Embryonic facial prominence (tissue), 1 donor: ENCODE measurements at regions not wholly inside any gene's neighbourhood (a gene's known extent, or its start where the extent isn't known, plus 50 kb on each side); places are given as distances from the start of the nearest gene placed in this dataset.

Source experiments
- DNase-seq: peaks from one replicate; pipeline ENCODE4 v3.0.0-alpha.2; 2016; ENCODE audit errors: extremely low spot score

DNA sequence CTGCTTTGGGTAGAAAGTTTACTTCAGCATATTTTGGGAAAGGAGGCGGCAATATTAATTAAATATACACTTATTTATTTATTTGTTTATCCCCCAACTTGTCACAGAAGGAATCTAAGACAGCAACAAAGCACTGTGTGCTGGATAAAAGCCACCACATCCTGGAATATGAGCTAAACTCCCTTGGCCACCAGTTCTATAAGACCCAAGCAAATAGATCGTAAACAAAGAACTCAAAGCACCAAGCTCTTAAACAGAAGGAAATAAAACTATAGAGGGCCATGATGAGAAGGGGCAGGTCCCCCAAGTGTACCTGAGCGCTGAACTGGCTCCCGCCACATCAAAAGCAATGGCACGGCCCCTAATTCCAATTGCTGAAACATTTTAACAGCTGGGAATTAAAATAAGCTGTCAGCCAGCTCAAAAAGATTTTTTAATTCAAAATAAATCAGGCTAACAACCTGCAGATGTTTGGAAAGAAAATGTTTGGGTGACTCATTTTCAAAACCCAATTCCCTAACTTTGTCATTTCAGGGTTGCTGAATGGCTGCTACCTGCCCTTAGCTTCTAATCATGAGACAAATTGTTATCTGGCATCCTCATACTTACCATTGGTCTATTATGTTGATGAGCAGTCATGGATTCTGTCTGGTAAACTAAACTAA, 127.1 kb downstream of the SLC30A10 start:
- DNase-seq = no peak

DNA sequence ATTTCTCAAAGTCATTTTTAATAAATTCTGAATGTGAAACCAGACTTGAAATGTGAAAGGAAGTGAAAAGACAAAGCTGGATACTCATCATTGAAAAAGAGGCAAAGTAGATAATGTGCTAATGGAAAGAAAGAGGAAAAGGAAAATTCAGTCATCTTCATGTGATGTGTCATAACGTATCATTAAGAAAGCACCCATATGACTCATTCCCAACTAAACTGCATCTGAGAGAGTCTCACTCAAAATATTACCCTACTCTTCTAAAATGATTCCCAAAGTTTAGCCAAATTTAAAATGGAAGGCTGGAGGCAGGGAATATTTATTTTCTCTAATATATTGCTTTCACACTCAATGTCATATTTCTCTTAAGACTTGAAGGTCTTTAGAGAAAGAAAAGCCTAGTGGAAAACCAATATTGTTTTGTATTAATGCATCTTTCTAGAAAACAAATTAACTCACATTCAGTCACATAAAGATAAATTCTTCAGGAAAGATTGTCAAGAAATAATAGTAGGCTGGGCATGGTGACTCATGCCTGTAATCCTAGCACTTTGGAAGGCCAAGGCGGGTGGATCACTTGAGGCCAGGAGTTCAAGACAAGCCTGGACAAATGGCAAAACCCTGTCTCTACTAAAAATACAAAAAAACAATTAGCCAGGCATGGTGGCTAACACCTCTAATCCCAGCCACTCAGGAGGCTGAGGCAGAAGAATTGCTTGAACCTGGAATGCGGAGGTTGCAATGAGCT, 129.9 kb downstream of the SLC30A10 start:
- DNase-seq = no peak

DNA sequence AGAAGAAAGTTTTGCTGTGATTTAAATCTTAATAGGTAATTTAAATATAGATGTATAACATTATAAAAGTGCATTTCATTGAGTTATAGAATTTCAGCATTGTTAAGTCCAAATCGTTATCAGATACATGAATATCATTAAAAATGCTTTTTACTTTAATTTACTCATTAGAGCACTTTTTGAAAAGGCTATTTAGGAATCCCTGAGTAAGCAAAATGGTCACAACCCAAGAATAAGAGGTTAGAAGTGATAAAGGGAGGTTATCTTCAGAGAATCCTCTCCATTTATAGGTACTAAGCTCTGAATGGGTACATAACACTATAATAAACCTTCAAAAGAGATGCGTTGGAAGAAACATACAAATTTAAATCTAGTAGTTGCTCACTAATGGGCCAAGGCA, 130.7 kb downstream of the SLC30A10 start:
- no peak for DNase-seq

DNA sequence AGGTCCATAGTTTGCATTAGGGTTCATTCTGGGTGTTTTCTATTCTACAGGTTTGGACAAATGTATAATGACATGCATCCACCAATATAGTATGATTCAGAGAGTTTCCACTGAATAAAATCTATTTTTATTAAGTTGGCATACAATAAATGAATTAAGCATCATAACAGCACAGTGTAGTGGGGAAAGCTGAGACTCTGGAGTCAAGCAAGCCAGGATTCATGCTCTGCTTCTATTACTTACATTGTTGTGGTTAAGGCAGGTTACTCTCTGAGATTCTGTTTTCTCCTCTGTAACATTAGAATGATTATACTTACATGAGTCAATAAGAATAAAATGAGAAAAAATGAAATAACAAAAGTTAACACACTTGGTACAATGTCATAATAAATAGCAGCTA, 131.3 kb downstream of the SLC30A10 start:
- no peak for DNase-seq

DNA sequence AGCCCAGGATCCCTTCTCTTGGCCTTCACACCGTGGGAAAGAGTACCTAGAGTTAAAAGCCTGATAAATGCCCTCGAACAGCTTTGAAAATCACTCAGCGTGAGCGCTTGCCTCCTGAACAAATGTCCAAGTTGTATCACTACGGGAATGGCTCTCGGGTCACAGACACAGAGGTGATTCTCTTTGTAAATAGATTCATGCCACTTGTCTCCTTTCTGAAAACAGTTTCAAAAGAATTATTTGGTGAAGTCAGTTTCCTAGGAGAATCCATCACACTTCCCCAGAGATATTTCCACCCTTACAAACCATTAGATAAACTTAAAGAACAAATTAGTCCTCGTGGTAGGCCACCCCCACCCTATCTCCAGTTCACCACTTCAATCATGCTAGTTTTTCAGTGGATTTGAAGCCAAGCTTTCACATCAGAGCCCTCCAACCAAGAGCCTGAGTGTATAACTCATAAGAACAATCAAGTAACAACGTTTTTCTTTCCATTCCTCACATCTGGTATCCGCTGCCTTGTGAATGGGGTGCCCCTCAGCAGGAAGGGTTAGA, 132.9 kb downstream of the SLC30A10 start:
- no peak for DNase-seq

DNA sequence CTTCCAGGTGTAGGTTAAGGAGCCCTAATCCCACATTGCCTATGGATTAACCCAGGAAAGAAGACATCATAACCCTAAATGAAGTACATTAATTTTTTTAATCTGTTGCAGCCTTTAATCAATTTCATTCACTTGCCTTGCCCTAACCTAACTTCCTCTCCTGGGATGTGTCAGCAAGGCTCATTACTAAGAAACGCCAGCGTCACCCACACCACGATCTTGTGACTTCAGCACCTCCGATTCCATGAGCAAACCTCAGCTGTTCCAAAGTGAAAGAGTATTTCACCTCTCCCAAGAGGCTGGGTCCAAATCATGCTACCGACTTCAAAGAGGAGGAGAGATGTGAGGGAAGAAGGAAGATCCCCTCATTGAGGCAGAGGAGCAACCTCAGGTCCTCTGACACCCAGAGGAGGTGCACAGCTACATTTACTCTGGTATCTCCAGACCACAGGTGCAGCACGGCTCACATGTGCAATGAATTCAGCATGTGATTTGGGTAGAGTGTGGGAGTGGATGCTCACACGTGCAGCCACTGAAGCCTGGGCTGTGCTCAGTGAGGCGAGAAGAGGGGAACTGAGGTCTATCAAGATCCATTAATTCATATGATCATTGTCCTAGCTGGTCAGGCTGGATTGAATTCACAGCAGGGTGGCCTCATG, 134.1 kb downstream of the SLC30A10 start:
- no peak for DNase-seq

DNA sequence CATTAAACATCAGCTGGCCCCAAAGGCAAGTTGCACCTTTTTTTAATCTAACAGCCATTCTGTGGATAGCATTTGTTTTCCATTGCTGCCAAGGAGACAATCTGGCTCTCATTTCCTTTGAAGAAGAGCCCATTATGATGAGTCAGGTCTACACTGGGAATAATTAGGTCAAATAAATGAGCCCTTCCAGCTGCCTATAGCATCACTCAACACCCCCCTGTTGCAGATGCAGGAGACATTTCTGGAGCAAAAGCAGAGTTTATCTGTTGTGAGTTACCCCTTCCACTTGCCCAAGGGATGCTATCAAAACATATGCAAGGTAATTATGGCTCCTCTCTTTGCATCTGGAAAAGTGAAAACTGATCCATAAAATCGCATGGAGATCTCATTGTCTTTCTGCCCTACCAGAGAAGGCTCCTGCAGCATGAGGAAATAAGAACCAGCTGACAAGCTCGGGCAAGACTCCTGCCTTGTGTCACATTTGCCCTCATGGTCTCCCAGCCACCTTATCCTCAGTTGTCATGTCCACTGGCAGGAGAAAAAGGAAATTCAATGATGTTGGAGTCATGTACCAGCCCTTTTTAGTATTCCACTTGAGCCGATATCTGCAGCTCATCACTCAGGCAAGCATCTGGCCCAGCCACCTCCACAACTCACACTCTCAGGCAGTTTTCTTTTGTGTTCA, 135.9 kb downstream of the SLC30A10 start:
- DNase-seq = peak; percentile 41

DNA sequence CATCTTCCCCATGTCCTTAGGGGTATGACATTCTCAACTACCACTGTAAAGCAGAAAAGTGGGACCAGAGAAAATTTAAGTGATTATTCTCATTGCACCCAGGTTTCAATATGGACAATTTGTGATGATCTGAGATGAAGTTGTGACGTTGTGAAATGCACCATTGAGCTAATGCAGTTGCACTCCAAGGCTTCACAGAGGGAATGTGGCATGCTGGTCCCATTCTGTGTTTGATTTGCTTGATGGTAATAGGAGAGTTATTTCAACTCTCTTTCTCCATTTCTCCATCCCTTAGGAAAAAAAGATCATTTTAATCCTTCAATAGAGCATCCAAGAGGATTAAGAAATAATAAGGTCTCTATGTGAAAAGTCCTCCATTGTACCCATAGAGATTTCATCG, 136.6 kb downstream of the SLC30A10 start:
- DNase-seq = no peak

DNA sequence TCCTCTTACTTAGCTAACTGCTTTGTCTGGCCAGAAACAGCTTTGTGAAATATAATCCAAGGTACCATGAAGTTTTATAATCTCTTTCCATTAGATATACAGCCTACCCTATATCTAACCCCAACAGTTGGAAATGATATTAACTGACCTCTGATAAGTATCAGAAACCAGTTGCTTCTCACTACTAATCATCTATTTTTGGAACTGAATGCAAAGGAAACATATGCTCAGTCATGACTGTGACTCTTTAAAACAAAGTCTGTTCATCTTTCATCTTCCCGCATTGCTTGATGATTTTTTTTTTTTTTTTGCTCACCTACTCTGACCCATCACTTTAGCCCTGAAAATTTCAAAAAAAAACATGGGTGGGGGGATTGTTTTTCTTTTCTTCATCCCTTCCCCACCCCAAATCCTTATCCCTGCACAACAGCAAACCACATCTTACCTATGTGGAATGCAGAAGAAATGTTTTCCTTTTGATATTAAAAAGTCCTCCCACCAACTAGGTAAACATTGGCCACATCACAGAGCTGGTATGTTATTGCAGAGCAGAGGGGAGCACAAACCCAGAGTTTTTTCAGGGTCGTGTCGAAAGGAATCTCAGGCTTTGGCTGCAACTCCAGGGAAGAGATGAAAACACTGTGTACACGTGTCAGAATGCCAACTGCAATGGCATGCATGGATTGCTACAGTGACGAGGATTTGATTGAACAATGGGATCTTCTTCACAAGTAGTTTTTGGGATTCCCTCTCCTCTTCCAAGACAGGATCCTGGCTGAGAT, 137.3 kb downstream of the SLC30A10 start:
- no peak for DNase-seq

DNA sequence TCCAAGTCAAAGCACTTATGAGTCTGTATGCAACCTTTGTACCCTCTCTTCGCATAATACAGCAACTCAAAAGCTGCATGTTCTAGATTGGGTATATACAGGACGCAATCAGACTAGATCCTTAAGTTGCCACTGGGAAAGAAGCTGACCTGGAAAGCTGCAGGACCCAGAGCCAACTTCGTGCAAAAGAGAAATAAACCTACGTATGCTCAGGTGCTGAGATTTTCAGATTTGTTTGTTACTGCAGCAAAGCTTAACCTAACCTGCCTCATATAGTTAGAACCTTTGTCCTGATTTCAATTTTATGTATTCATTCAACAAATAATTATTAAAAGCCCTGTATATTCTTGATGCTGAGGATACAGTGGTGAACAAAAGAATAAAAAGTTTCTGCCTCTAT, 139.7 kb downstream of the SLC30A10 start:
- no peak for DNase-seq

DNA sequence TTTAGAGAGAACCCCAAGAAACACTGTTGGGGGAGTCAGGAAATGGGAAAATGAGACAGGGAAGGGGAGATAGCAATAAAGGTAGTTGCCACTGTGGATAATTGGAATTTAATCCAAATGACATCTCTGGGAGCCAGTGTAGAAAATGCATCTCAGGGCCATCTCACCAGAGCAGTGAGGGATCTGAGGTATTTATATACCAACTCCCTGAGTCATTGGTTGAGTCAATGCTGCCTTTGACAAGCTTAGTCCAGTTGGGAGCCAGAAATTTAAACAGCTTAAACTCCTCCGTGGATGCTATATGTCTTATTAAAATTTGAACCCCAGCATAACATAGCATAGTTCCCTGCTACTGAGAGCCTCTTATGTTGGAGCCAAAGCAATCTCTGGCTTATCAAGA, 140.3 kb downstream of the SLC30A10 start:
- no peak for DNase-seq

DNA sequence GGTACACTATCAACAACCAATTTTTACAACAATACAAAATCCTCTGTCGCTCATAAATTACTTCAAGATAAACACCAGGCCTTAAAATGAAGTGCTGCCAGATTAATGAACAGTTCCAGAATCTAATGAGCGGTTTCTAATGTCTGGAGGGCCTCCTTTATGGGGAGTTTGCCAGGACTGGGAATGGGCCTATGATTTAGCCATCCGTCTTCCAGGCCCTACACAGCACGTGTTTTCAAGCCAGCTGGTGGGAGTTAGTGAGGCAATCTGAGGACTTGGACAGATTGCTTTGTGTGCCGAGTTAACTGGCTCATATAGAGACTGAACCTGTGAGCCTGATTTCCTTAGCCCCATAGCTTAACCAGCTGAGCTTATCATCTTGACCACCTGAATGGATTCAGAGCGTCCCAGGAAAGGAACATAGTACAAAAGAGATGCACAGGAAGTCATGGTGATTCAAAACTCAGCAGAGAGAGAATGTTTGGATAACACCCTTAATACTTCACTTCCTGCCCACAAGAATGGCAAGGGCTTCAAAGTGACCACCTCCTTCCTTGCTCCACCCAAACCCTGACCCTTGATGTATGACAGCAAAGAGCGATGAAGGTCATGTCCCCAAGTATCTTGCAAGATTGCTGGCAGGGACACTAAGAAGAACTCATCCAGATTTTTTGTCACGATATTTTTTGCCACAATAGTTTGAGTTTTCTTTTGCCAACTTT, 143.5 kb downstream of the SLC30A10 start:
- no peak for DNase-seq

DNA sequence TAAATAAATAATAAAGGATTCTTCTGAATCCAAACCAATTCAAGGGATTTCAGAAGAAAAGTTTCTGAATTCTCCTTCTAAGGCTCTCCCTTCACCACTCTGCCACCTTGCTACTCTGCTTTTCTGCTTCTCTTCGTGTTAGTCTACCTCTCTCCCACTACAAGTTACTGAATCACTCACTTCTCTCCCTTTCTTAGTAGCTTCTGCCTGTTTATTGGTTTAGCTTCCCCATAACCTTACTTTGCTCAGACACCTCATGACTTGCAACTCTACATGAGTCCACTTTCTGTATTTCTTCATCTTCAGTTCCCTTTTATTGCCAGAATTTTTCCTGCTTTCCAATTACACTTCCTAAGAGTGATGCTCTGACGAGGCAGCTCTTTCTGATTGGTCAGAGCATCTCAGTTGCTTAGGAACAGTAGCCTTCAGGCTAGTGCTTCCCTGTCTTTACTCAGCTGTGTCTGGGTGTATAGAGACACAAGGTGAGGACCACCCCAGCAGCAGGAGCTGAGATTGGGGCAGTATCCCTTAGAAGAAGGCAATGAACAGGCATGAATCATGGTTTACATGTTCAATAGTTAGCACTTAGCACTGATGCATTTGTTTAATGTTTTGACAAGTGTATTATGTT, 144.6 kb downstream of the SLC30A10 start:
- no peak for DNase-seq

DNA sequence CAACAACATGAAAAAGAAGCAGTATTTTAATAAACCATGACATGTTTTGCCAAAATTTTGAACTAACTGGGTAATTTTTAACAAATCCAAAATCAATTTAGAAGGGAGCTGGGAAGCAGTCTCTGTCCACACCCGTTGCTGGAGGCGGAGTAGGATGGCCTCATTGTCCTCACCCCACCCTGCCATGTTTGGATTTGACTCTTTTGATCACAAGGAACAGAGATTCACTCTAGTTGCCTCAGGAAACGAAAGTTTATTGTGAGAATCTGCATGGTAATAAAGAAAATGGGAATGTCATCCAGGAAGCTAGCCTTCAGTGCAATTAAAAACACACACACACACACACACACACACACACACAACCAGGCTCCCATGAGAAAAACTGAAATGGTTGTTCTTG, 145.4 kb downstream of the SLC30A10 start:
- no peak for DNase-seq

DNA sequence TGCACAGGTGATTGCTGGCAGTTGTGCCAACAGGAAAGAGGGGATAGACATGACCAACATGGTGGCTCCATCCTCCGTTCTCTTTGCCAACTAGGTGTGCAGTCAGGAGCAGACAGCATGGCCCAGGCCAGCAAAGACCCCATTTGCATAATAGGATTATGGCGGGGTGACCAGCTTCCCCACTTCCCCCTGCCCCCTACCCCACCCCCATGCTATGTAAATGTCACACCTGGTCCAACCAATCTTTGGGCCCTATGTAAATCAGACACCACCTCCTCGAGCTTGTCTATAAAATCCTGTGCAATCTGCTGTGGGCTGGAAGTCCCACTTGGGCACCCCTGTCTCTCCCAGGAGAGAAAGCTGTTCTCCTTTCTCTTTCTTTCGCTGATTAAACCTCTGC, 146.0 kb downstream of the SLC30A10 start:
- DNase-seq = no peak

DNA sequence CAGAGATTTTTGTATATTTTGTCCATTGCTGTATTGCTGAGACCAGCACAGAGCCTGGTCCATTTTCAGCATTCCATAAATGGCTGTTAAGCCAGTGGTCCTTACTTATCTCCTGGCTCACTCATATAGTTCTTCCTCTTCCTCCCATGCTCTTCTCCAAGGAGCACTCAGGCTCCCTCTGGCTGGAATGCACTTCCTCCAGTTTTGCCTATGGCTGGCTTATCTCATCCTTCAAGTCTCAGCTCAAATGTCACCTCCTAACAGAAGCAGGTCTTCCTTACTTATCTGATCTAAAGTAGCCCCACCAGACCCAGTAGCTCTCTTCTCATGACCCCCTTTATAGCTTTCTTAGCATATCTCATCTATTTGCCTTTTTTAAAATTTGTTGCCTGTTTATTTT, 146.9 kb downstream of the SLC30A10 start:
- no peak for DNase-seq

DNA sequence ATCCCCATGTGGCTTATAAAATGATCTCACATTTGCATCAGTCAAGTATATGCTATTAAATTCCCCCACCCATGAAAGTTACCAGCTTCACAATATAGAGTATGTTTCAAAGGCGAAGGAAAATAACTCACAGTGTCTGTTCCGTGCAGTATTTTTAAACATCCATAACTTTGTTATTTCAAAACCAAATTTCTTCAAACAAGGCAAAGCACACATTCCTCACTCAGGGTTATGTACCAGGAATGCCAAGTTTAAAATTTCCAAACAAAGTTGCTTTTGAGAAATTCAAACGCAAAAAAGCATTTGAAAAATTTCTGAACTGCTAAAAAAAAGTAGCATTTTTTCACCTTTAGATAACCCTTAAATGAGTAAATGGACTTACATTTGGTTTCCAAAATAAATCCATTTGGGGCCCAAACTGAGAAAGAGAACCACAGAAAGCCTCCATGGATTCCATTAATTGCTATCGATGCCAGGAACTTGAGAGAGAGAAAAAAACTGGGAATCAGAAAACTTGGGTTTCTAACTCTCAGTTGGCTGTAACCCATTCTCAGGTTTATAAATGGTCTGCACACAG, 149.5 kb downstream of the SLC30A10 start:
- no peak for DNase-seq

DNA sequence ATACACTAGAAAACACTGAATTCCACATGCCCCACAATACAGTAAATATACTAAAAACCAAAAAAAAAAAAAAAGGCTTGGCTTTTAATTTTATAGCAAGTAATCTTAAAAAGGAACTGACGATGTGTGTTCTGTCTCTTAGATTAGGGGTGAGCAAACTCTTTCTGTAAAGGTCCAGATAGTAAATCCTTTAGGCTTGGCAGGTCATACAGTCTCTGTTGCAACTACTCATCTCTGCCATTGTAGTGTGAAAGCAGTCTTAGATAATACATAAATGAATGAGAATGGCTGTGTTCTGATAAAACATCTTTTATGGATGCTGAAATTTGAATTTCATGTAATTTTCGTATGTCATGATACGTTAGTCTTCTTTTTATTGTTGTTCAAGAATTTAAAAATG, 150.2 kb downstream of the SLC30A10 start:
- DNase-seq = no peak

DNA sequence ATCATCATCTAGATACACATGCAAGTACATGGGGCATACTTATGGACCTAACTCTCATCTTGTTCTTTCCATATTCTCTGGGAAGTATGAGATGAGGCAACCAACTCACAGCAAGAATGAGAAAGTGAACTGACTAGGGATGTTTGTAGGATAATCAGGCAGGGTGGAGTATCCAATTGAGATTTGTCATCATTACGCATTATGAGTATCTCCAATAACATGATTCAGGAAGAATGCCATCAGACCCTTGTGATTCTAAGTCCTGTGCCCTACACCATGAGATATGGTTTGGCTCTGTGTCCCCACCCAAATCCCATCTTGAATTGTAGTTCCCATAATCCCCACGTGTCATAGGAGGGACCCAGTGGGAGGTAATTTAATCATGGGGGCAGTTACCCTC, 154.0 kb downstream of the SLC30A10 start:
- DNase-seq = no peak

DNA sequence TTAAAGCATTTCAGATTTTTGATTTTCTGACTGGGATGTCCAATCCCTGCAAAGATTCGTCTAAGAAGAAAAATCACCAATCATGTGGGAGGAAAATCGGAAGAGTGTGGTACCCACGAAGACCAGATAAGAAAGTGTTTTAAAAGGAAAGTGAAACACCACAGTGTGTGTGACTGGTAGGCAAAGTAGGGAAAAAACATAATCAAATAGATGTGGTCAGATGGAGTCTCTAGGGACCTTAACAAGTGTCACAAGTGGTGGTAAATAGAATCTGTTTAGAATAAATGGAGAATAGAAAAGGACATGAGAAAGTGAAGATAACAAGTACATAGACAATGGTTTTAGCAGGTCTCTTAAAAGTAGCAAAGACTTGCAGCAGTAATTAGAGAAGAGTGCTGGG, 154.6 kb downstream of the SLC30A10 start:
- DNase-seq = no peak
